IPS-NIHi11 (cell line): ENCODE measurements at regions not wholly inside any gene's neighbourhood (a gene's known extent, or its start where the extent isn't known, plus 50 kb on each side); places are given as distances from the start of the nearest gene placed in this dataset.
"Not testable (repeated sequence)": the region's sequence is repeated elsewhere in the genome, so short reads cannot be mapped to it uniquely, and the experiment has no call there.

Source experiments
- DNase-seq: peaks from one replicate; pipeline ENCODE4 v3.0.0; 2012; ENCODE audit warnings: mixed read lengths, low spot score

DNA sequence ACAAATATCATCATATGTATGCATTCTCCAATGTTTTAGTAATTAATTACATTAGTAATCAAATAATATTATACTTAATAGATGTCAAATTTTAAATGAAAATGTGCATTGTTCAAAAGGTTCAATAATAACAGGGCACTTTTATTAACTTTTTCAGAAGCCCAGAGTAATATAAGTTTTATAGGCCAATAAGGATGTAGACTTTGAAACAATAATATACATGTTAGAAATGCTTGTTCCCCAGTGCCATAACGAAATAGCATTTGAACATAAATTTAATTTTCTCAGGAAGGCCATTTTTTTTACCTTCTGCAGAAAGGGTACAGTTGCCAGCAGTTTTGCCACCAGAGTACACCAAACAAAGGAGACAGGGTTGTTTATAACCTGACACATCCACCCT lies 1133.9 kb upstream of the LRRTM3 start:
- DNase-seq, result no peak

- DNase-seq, result no peak
Measured at GRCh38 chr10:65793738-65794425, 1132.0 kb upstream of the LRRTM3 start.

DNA sequence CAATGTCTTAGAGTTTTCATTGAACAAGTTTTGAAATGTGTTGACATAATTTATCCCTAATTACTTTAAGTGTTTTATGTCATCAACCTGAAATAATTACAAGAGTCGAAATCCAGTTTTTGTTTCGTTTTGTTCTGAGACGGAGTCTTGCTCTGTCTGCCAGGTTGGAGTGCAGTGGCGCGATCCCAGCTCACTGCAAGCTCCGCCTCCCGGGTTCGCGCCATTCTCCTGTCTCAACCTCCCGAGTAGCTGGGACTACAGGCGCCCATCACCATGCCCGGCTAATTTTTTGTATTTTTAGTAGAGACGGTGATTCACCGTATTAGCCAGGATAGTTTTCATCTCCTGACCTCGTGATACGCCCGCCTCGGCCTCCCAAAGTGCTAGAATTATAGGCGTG lies 1131.0 kb upstream of the LRRTM3 start:
- DNase-seq, result not testable (repeated sequence)

DNA sequence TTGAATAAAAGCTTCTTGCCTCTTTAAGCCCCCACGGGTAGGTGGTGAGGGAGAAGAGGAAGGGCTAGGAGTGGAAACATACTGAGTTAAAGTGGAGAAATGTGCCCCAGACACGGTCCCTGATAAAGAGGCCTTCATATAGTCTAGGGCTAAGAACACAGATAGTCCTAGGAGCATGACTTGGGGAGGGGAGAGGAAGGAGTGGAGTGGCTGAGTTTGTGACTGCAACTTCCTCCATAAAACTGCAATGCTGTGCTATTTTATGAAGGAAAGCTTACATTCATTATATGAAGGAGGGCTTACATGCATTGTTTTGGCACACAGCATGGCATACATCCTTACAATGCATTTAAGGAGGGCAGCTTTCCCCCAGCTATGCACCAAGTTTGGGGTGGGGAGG lies 1129.4 kb upstream of the LRRTM3 start:
- no peak for DNase-seq

DNA sequence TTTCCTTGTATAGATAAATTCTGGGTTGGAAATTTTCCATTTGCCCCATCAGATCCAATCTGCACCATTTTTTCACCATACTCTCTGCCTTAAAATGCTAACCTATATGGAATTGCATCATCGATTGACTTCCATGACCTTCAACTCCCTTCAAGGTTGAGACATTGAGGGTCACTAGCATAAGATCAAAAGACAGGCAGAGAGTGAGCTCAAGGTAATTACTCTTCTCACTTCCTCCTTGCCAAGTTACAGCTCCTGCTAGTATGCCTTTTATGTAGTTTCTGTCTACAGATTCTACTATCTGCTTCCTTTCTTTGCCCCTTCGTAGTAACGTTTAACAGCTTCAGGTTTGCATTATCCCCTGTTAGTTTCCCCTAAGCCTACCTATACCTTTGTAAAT lies 1127.7 kb upstream of the LRRTM3 start:
- no peak for DNase-seq

DNA sequence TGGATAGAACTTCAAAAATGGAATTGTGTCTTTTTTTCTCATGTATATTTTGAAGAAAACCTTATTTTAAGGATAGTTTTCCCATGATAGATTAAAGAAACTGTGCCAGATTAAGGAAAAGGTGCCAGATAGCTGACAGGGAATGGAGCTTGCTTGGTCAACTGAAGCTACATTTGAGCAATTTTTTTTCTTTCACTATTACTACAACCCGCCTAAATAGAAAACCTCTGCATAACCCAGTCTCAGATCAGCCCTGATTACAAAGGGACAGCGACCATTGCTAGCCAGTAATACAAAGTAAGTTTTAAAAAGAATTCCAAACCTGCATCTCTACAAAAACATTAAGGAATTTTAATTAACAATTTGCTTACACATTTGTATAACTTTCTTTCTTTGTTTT lies 1123.4 kb upstream of the LRRTM3 start:
- no peak for DNase-seq

GRCh38 chr10:65805511-65805910 lies 1120.3 kb upstream of the LRRTM3 start:
- DNase-seq, result no peak

DNA sequence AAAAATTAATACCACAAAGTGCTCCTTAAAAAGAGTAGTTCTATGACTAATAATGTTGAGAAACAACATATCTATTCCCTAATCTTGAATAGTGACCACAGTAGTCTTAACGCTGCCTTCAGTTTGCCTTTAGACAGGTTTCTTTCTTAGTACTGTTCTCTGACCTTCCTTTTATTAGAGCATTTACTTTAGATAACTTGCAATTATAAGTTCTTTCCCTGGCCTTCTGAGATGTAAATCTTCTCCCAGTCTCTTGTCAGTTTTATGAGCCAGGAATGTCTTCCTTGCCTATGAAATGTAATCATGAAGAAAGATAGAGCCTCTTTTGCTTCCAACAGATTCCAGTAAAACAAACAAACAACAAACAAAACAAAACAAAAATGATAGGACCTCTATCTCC lies 1119.8 kb upstream of the LRRTM3 start:
- no peak for DNase-seq

GRCh38 chr10:65808687-65809333 lies 1117.0 kb upstream of the LRRTM3 start:
- DNase-seq, result no peak

DNA sequence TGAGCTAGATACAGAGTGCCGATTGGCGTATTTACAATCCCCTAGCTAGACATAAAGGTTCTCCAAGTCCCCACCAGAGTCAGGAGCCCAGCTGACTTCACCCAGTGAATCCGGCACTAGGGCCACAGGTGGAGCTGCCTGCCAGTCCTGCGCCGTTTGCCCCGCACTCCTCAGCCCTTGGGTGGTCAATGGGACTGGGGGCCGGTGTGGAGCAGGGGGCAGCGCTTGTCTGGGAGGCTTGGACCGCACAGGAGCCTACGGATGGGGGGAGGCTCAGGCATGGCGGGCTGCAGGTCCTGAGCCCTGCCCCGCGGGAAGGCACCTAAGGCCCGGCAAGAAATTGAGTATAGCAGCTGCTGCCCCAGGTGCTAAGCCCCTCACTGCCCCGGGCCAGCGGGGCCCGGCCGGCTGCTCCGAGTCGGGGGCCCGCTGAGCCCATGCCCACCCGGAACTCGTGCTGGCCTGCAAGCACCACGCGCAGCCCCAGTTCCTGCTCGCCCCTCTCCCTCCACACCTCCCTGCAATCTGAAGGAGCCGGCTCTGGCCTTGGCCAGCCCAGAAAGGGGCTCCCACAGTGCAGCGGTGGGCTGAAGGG lies 1113.8 kb upstream of the LRRTM3 start:
- DNase-seq, result no peak

DNA sequence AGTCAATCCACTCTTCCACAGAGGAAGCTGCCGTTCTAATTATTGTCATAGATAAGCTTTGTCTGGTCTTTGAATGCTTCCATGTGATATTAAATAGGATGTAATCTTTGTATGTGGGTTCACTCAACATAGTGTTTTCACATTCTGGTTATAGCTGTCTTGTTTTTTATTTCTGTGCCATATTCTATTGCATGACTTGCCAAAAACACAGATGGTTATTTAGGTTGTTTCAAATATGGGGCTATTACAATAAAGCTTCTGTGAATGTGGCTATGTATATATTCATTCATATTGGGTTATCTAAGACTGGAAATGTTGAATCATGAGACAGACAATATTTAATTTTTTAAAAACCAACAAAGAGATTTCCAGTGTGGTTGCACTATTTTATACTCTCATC lies 1109.3 kb upstream of the LRRTM3 start:
- no peak for DNase-seq

GRCh38 chr10:65818990-65819389 lies 1106.8 kb upstream of the LRRTM3 start:
- DNase-seq, result no peak

DNA sequence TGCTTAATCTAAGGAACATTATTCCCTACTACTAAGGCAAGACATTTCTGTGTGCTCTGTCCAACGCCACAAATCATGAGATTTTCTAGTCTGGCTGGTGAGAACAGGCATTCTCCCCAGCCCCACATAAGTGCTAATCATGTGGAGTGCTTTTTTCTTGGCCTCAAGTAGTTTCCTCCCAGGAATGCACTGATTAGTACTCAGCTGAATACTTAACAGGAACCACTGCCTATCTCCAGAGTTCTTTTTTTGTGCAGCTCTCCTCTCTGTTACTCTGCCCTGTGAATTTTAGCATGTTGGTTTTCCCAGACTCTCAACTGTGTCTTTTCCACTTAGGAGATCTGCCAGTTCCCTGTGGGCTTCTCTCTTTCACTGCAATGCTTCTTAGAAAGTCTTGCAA lies 1098.5 kb upstream of the LRRTM3 start:
- DNase-seq, result no peak

- no peak for DNase-seq
Measured at GRCh38 chr10:65838811-65839210, 1087.0 kb upstream of the LRRTM3 start.

GRCh38 chr10:65843203-65843602 lies 1082.6 kb upstream of the LRRTM3 start:
- DNase-seq, result no peak

- DNase-seq, result no peak
Measured at GRCh38 chr10:65845916-65846315, 1079.9 kb upstream of the LRRTM3 start.

- DNase-seq, result no peak
Measured at GRCh38 chr10:65846541-65846940, 1079.3 kb upstream of the LRRTM3 start.

DNA sequence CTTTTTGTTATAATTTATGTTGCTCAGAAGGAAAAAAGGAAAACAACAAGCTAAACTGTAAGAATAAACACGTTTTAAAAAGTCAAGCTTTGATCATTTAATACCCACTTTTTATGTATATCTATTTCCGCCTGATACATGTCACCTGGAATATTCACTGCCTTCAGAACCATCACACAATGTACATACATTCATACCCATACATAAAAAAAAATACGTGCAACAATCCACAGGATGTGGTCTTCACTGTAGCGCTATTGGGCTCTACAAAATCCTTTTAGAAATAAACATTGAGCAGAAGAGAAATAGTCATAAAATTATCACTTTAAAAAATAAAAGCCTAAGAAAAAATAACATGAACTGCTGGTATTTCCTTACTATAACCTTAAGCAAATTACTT lies 1078.9 kb upstream of the LRRTM3 start:
- no peak for DNase-seq

DNA sequence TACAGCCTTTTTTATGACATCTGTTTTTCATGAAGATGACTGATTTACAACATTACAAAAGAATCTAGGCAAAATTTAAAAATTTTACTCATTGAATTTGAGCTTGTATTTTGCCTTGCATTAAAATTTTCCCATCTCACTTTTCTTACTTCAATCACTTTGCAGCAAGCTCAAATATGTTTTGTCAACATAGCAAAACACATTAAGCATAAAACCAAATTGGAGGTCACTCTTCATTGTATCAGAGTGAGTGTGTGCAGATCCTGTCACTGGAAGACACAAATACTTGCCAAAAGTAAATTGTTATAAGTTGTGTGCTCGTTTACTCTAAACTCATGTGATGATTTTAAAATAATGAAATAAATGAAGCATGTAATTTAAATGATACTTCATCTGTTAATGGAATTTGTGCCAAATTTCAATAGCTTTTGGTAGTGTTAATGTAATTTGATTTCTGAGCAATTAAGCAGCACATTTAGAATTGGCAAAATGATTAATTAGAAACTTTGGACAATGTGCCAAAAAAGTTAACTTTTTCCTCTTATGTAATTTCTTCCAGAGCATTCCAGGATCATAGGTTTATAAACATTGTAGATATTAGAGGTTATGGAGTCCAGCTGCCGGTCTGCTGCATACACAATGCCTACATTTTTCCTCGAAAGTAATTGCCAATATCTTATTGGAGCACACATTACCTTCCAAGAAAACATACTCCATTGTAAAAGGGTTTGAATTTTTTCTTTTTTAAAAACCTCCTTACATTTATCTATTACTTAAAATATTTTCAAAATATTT lies 1078.2 kb upstream of the LRRTM3 start:
- DNase-seq, result no peak

DNA sequence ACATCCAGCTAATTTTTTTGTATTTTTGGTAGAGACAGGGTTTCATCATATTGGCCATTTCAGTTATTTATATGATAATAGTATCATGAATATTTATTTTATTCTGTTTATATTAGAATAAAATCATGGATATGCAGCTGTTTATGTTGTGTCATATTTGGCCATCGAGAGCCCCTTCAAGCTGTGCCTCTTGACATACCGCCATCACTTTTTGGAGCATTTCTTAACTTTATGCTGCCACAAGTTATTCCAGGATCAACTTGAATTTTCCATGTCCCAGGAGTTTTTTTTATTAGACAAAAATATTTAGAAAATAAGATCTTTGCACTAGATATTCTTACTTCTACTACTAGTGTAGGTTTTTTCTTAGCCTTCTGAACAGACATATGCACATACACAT lies 1067.0 kb upstream of the LRRTM3 start:
- DNase-seq, result no peak

DNA sequence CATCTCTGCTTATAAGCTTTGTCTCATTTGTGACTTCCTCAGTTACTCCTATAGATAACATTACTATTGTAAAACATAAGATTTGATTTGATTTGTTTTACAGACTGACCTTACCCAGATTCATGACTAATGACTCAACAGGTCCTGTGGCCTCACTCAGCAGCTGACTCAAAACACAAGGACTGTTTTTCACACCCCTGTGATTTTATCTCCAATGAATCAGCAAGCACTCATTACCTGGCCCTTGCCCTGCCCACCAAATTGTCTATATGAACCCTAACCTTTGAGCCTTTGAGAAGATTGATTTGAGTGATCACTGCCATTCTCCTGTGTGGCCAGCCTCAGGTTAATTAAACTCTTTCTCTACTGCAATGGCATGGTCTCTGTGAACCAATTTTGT lies 1064.6 kb upstream of the LRRTM3 start:
- DNase-seq, result no peak
